Cerebellar cortex (tissue), 1 donor: ENCODE measurements at regions not wholly inside any gene's neighbourhood (a gene's known extent, or its start where the extent isn't known, plus 50 kb on each side); places are given as distances from the start of the nearest gene placed in this dataset.

Experiments used
- DNase-seq: peaks from one replicate; pipeline ENCODE4 v3.0.0-alpha.2; 2015; ENCODE audit warnings: low spot score

DNA sequence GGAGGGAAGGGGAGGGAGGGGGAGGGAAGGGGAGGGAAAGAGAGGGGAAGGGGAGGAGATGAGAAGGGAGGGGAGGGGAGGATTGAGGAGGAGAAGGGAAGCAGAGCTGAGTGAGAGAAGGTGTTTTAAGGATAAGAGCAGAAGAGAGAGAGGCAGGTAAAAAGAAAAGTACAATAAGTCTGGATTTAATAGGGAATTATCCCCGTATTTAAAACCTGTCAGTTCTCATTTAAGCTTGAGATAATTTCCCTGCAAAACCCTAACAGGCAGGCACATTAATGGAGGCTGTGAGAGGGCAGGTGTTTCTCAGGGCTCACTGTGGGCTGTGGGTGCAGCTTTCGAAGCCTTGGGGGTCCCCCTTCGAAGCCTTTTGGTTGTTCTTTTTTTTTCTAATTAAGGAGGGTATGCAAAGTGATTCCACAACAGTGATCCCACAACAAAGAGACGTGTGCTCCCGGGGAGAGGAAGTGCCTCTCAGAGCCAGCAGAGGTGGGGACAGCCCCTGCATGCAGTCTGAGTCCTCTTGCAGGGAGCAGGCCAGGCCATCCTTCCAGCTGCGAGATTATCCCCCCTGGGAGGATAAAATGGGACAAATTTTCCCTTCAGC lies 317.9 kb upstream of the IRX1 start:
- no peak for DNase-seq

DNA sequence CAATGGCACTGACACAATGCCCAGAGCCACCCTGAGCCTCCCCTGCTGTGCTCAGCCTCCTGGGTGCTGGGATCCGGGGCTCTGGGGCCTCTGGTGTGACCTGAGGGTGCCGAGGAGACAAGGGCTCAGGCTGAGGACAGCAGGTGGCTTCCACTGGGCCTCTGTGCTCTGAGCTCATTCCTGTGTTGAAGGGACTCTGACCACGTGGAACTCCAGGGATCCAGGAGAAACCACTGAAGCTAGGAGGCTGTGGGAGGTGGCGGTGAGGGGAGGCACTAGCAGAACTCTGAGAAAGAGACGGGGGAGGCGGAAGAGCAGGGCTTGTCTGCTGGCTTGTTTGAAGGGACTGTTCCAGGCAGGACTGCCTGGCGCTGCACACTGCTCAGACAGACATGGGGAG lies 318.7 kb upstream of the IRX1 start:
- no peak for DNase-seq

DNA sequence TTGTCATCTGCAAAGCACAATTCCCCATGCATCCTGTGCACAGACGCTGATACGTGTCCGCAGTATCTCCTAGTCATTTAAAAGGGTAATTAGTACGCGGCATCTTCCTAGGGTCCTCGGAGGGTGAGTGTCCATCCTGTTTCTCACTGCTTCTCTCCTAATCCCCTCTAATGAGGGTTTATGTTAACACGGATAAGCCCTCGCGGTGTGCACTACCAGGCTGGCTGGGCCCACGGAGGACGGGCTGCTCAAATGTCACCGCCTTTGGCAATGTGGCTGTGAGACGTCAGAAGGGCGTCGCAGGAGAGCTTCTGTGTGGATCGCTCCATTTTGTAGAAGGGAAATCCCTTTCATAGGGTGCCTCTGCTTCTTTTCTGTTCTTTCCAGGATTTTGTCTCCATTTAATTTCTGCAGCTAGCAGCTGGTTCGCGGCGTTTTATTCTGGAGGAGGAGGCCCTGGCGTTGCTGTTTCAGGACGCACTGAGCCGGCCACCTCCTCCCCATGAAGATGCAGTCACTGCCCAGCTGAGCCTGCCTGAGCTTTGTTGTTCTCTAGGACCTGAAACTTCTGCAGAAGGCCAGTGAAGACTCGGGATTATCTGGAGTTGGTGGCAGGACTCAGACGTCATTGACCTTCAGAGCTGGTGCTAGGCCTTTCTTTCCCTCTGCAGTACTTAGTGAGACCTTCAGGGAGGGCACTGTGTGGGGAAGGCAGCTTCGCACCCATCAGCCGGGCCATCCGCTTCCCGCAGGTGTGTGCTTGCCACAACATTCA lies 326.1 kb upstream of the IRX1 start:
- no peak for DNase-seq

DNA sequence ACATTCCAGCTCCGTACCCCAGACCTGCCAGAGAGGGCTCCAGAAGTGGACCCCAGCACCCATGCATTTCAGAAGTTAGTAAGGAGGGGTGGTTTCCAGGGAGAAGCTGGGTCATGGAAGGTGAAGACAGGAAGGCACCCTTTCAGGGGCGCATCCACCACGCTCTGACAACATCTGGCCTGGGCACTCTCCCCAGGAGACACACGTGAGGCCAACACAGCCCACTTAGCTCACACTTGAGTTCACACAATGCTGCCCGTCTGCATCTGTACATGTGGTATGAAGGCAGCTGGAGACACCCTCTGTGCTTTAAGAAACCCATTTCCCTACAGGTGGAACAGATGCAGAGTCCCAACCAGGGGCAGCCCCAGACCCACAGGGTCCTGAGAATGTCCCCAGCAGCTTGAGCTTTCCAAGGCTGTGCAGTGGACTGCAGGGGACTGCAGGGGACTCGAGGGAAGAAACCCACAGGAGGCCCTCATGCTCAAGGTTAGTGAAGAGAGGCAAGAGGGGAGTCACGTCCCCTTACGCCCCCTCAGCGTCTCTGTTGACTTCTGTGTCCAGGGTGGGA lies 326.8 kb upstream of the IRX1 start:
- no peak for DNase-seq

DNA sequence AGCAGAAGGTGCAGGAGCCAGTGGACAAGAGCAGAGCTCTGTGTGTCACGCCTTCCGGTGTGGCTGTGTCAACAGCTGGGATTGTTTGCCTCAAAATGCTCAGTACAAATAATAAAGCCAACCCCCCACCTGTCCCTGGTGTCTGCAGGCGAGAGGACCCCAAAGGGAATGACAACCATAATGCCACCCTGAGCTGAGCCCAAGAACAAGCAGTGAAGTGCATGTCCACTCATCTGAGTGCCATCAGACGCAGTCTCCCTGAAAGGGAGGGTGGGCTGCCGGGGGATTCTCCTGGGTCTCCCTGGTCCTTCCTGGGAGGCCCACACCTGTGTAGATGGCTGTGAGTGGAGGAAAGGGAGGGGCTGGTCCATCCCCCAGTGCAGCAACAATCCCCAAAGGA lies 328.8 kb upstream of the IRX1 start:
- DNase-seq = no peak

DNA sequence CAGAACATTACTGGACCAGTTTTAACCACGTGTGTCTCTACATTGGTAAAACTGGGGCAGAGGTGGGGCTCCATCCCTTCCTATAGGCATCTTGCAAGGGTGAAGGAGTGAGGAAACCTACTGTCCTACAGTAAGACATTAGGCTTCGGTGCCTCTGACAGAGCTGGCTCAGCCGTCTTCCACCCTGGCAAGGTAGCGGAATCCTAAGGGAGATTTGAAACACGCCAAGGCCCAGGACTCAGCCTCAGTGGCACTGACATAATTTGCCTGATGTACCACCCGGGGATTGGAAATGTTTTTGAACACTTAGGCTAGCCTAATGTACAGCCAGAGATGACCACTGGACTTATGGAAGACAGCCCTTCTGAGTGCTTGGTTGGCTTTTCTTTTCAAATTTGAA lies 329.7 kb upstream of the IRX1 start:
- no peak for DNase-seq

DNA sequence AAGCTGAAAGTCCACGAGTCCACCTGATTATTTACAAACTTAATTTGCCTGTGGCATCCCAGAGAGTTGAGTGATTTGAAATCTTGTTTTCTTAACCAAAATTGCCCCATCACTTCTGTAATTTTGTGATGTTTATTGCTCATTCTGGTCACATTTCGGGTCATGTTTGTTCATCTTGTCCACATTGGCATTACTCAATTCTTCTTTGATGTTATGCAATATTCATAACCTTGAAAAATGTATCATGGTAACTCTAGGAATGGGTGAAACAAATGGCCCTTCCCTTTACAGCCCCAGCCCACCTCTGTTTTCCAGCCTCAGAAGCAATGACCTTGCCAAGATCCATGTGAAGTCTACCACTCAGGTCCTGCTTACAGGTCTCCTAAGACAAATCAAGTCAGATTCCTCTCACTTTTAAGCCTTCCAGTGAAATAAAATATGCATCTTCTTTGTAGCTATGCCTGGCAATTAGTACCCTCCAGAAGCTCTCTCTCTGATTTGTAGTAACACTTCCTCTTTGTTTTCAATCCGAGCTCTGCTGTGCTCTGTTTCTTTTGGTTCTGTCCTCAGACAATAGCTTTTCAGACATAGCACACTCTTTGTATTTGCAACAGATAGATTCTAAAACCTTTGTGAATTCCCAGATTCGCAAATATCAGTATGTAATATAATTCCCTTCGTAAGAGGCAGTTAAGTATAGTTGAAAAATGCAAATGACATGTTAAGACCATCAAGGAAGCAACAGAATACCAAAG lies 330.3 kb upstream of the IRX1 start:
- no peak for DNase-seq

DNA sequence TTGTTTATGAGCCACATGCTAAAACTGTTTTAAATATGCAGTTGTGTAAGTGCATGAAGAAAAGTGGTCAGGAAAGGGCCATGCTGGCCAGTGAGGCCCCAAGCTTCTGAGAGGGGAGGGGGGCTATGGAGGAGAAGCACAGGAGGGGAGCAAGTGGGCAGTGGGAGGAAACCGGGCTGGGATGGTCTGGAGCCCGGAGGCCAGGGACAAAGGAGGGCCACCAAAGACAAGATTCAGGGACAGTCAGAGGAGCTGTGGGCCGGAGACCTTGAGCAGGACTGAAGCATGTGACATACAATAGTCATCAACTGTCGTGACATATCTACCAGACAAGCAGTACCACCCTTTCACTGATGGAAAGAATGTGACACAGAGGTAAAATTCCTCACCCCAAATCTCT lies 333.2 kb upstream of the IRX1 start:
- DNase-seq = no peak

DNA sequence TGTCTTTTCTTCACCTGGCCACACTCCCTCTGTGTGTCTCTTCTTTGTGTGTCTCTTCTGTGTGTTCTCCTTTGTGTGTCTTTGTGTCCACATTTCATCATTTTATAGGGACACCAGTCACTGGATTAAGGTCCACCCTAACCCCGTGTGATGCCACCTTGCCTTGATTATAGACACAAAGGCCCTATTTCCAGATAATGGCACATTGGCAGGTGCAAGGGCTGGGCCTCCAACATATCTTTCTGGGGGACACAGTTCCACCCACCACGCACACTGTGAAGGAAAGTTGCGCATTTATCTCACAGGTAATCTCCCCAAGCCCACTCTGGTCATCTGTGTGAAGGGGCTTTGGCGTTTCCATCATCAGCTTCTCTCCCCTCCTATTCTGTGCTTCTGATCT lies 334.6 kb upstream of the IRX1 start:
- no peak for DNase-seq

DNA sequence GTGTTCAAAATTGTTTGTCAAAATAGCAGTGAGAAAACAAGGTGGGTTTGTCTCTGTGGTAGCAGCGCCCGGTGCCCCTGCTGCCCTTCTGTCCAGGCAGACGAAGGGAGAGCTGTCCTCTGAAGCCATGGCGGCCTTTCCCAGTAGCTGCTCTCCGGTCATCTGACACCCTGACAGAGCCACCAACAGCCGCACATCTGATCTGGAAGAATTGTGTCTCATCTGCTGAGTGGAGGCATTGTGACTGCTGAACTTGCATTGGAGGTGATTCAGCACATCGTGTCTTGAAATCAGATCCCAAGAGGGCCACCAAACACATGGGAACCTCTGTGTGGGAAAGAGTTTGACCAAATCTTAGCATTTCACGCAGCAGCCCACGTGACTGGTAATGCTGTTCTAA lies 337.6 kb upstream of the IRX1 start:
- DNase-seq = no peak

DNA sequence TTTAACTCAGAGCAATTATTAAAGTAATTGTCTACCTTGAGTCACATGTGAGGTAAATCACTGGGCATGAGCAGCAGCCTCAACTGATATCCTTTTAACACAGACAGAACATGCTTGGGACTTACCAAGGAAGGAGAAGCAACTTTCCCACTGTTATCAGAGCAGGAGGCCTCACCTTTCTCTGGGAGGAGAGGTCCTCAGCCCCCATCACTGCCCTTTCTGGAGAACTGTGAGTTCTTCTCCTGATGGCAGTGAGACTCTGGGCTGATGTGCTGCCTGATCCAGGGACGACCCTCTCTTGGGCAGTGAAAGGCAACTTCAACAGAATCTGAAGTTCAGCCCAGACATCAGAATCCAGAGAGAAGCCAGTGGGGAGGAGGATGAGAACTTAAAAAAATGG lies 343.4 kb upstream of the IRX1 start:
- DNase-seq = no peak

DNA sequence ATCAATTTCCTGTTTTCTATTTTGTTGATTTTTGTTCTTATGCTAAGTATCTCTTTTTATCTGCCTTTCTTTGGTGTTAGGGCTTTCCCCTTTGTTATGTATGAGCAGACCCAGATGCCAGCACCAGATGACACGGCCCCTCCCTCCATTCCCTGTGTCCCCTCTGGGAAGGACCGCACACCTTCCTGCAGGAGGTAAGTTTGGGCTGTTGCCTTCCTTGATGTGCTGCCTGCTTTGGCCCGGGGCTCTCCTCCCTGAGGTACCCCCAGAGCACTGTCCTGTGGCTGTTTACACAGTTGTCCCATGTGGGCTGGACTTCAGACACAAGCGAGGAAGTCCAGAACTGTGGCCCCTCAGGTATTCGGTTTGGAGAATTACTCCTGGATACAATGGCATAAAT lies 343.8 kb upstream of the IRX1 start:
- DNase-seq = no peak

DNA sequence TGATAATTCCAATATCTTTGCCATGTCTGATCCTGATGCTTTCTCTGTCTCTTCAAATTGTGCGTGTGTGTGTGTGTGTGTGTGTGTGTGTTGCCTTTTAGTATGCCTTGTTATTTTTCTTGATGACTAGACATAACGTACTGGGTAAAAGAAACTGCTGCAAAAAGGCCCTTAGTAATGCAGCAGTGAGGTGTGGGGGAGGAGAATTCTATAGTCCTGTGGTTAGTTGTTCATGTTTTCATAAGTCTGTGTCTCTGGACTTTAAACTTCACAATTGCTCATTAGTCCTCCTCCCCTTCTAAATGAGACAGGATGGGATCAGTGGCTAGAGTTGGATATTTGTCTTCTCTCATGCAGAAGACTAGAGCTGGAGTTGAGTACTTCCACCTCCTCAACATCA lies 346.2 kb upstream of the IRX1 start:
- DNase-seq = no peak

DNA sequence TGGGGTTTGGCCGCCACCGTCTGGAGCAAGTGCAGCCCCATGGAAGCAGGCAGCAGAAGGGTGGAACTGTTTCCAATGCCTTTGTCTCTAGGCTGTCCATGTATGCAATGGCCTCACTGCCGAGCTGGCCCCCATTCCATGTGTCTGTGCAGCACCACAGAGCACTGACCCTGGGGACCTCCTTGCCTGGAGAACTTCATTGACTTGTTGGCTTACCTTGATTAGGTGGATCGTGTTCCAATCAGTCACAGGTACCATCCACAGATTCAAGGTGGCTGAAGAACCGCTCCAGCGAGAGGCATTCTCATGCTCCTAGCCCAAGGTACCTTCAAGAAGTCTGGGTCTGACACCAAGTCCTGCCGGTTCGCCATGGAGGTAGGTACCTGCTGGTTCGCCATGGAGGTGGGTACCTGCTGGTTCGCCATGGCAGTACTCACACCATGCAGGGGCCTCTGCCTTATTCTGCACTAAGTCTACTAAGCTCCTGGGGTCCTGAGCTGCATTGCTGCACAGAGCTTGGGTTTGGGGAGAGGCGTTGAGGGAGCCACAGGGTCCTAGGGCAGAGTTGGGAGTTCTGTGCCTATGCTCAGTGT lies 358.3 kb upstream of the IRX1 start:
- DNase-seq = no peak

DNA sequence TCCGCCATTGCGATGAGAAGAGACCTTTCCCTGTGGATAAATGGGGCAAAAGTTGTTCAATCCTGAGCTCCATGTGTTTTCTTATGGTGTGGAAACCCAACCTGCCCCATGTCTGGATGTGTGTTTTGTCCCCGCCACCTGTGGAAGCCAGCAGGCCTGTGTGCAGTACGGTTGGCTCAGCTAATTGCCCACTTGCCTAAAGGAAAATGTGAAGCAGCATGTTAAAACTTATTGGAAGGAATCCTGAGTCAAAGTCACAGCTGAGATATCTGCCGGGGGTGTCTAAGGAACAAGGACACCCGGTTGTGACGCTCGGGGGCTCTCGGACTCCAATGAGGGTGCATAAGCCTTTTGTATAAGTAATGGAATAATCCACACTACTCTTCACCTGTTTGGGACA lies 361.1 kb upstream of the IRX1 start:
- no peak for DNase-seq

DNA sequence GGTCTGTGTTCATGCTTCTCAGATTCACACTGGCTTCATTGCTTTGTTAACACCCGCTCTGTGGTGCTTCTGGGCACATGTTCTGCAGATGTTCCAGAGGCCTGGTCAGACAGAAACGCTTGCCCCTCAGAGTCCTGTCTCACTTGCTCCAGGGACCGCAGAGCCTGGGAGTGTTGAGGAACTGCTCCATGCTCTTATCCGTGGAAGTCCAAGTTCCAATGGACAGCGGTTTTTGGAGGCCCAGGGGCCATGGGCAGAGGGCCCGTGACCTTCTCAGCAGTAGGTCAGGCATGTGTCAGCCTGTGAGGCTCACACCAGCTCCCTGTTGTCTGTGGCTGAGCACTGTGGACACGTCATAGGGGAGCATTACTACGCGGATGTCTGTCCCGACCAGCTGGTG lies 364.7 kb upstream of the IRX1 start:
- no peak for DNase-seq

DNA sequence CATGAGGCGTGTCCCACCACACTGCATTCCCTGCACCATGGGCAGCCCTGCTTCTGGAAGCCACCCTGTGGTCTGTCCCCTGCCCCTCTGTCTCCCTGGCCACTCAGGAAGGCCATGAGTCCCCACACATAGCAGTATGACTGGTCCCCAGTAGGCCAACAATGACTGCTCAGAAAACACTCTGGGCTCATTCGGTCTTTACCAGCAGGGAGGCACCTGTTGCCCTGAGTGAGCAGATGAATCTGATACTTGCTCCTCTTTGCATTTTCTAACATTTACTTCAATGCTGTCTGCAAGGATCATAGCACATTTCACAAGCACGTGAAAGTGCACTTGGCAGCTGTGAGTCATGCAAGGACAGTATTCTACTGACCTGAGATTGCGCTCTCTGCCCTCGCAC lies 365.4 kb upstream of the IRX1 start:
- DNase-seq = no peak

DNA sequence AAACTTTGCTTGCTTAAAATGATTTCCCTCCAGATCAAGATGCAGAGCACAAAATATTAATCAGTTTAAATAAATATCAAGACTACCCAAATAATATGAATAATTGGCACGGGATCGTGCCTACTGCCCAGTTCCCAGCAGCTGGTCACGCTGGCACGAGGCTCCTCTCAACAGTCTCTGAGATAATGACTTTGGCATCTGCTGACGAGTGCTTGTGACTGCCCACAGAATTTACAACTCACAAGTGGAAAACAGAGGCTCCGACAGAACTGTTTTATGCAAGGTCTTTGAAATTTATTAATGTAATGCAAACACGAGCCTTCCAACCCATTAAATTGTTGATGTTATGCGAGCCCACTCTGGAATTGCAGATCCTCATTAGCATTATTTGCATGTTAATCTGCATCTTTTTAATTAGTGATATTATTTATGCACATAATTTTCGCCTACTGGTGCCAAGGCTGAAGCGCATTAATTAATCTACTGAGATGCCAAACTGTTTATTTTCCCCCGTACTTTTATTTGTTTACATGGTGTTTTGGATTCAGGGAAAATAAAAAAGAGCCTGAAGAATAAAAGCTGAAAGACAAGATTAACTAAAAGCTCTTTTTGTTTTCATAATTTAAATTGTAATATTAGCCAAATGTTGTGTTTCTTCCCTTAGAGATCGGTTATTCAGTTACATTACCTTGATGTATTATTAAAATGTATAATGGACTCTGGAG lies 369.3 kb upstream of the IRX1 start:
- DNase-seq = no peak

DNA sequence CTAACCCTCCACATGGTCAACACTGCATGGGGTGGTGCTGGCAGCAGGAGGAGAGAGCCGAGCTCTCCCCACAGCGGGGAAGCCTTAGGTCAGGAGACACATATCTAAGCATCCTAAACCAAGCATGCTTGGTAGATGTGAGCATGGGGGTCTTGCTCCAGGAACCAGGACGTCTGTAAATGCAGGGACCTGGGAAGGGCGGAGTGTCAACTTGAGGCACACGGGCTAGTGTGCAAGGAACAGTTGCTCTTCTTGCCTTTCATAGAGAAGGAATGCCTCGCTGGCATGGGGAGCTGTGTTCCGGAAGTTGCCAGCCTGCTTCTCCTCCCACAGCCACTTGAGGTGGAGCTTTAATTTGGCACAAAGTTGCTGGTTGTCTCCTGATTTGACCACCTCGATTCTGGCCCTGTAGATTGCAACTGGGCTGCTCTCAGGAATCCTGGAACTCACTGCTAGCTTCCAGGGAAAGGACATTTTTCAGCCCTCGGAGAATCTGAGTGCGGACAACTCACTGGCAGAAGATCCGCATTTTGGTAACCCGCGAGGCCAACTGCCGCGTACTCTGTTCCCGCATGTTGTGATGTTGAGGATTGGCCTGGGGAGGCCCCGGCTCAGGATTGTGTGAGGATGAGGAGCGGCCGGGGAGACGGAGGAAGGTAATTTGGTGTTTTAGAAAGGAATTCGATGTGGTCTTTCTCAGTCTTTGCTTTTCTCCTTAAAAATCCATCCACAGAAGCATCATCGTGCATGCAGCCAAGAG lies 370.3 kb upstream of the IRX1 start:
- DNase-seq = no peak

DNA sequence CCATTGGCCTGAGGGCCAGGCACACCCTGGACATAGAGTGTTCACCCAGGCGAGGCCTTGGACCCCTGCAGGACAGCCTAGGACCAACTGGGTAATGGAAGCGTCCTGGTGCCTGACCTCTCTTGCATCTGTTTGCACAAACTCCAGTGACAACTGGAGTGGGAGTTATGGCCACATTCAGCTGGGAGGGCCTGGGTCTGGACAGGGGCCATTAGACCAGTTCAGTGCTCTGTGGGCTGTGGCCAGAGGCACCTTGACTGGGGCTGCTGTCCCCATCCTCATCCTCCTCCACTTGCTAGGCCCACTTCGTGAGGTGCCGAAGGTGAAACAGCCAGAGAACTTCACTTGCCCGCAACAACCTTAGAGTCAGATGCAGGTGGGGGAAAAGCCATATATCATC lies 372.7 kb upstream of the IRX1 start:
- DNase-seq = no peak

DNA sequence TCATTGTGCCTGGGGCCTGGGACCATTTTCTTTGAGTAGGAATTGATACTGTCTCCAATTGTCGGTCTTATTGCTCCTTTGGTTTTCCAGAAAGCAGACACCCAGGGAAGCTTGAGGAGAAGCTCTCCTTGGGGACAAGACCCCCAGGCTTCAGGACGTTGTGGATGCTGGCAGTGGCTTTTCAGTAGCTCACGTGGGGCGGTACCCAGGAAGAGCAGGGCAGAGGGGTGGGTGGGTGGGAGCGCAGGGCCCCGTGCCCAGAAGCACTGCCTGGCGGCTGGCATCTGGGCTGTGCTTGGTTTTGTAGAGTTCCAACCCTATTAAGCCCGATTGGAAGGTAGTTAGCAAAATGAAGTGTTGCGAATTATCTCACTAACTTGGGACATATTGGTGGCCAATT lies 374.2 kb upstream of the IRX1 start:
- no peak for DNase-seq
